BLaER1 treated with 17β-estradiol and CSF1 and Interleukin-3, amounts not matched to agents 10 nM and 100 nM (cell line): ENCODE measurements at regions not wholly inside any gene's neighbourhood (a gene's known extent, or its start where the extent isn't known, plus 50 kb on each side); places are given as distances from the start of the nearest gene placed in this dataset.
"Not testable (repeated sequence)": the region's sequence is repeated elsewhere in the genome, so short reads cannot be mapped to it uniquely, and the experiment has no call there.

Experiments used
- H3K27ac ChIP-seq, 11 experiments: shearing (Covaris generic); formaldehyde crosslinking; 2 replicates each; pipeline ENCODE4 v1.8.1; 2022
- H3K27me3 ChIP-seq, 11 experiments: shearing (Covaris generic); formaldehyde crosslinking; 2 replicates each; pipeline ENCODE4 v1.8.1; 2022
- H3K36me3 ChIP-seq, 11 experiments: shearing (Covaris generic); formaldehyde crosslinking; 2 replicates each; pipeline ENCODE4 v1.8.1; 2022
- H3K4me1 ChIP-seq, 10 experiments: shearing (Covaris generic); formaldehyde crosslinking; 2 replicates each; pipeline ENCODE4 v1.8.1; 2022
- H3K4me2 ChIP-seq, 11 experiments: shearing (Covaris generic); formaldehyde crosslinking; 2 replicates each; pipeline ENCODE4 v1.8.1; 2022
- H3K4me3 ChIP-seq, 10 experiments: shearing (Covaris generic); formaldehyde crosslinking; 2 replicates each; pipeline ENCODE4 v1.8.1; 2022
- H3K9ac ChIP-seq, 11 experiments: shearing (Covaris generic); formaldehyde crosslinking; 2 replicates each; pipeline ENCODE4 v1.8.1; 2022
- H3K9me3 ChIP-seq, 11 experiments: shearing (Covaris generic); formaldehyde crosslinking; replicated peaks in 1 of 11; 2 replicates each; pipeline ENCODE4 v1.8.1; 2022
- H4K20me1 ChIP-seq, 11 experiments: shearing (Covaris generic); formaldehyde crosslinking; 2 replicates each; pipeline ENCODE4 v1.8.1; 2022
- Cebpa-rat ChIP-seq, 11 experiments: shearing (Covaris generic); IDR thresholded peaks; 2 replicates each; pipeline ENCODE4 v1.8.1; 2022

GRCh38 chr2:61626827-61627226 lies 88.7 kb upstream of the XPO1 start:
- Histone ChIP-seq H3K4me1 (no peaks in the 10 kb centered on the region), H3K9me3 (no peaks in the 10 kb centered on the region), H4K20me1 (no peaks in the 10 kb centered on the region), H3K4me2 (no peak overlapping the region), H3K36me3 (no peaks in the 10 kb centered on the region), H3K9ac (no peak overlapping the region), H3K27ac (no peak overlapping the region), H3K4me3 (no peak overlapping the region), H3K27me3 (no peaks in the 10 kb centered on the region)
- TF ChIP-seq Cebpa-rat (IDR thresholded peaks at IDR 0.05), result no peak

- Histone ChIP-seq H3K4me1 (no peaks in the 10 kb centered on the region), H3K36me3 (no peaks in the 10 kb centered on the region), H4K20me1 (no peaks in the 10 kb centered on the region), H3K9me3 (no peaks in the 10 kb centered on the region), H3K4me3 (no peak overlapping the region), H3K4me2 (no peak overlapping the region), H3K27ac (no peak overlapping the region), H3K27me3 (no peaks in the 10 kb centered on the region), H3K9ac (no peak overlapping the region)
- TF ChIP-seq Cebpa-rat (IDR thresholded peaks at IDR 0.05), result no peak
These were observed 85.6 kb upstream of the XPO1 start for GRCh38 chr2:61623747-61624146.

DNA sequence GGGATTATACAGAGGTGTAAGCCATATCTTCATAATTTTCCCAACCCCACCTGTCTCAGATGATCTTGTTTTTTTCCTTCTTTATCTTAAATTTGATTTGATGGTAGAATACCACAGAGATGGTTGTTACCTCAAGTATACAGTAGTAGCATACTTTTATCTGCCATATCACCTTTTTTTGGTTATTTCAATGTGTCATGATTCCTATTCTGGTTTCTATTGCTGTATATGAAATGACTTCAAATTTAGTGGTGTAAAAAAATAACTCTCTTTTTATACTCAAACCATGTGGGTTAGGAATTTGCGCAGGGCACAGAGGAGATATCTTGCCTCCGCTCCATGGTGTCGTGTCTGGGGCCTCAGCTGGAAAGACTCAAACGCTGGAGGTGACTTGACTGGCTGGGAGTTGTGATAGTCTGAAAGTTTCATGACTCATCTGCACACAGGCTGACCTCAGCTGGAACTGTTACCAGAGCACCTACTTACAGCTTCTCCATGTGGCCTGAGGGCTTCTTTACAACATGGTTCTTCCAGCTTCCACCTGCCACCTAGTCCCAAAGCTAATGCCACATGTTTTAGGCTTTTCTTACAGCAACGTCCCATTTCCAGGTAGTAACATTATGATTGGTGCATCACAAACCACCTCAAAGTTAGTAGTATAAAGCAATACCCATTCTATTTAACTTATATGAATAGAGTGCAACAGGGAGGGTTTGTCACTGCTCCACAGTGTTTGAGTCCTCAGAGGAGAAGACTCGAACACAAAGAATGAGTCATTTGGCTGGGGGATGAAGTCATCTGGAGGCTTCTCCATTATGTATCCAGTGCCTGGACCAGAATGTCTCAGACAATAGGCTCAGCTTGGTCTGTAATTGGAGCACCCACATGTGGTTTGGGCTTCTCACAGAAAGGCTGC lies 82.3 kb upstream of the XPO1 start:
- TF ChIP-seq Cebpa-rat (IDR thresholded peaks at IDR 0.05), result no peak
- no peak overlapping the region for H3K9ac ChIP-seq
- H3K4me1 ChIP-seq, result no peaks in the 10 kb centered on the region
- no peaks in the 10 kb centered on the region for H3K36me3 ChIP-seq
- H3K4me2 ChIP-seq, result no peak overlapping the region
- H3K4me3 ChIP-seq, result no peak overlapping the region
- H3K27me3 ChIP-seq, result no peaks in the 10 kb centered on the region
- H3K9me3 ChIP-seq, result no peaks in the 10 kb centered on the region
- H3K27ac ChIP-seq, result no peak overlapping the region
- no peaks in the 10 kb centered on the region for H4K20me1 ChIP-seq

GRCh38 chr2:61619561-61619960 lies 81.4 kb upstream of the XPO1 start:
- Histone ChIP-seq H4K20me1 (no peaks in the 10 kb centered on the region), H3K27ac (no peak overlapping the region), H3K4me3 (no peak overlapping the region), H3K36me3 (no peaks in the 10 kb centered on the region), H3K27me3 (no peaks in the 10 kb centered on the region), H3K9me3 (no peaks in the 10 kb centered on the region), H3K9ac (no peak overlapping the region), H3K4me1 (no peaks in the 10 kb centered on the region), H3K4me2 (0 out of 22 replicates have a peak overlapping the region, but pooled peaks of 1 of the 11 experiments have one; percentile 3)
- TF ChIP-seq Cebpa-rat (IDR thresholded peaks at IDR 0.05), result no peak

DNA sequence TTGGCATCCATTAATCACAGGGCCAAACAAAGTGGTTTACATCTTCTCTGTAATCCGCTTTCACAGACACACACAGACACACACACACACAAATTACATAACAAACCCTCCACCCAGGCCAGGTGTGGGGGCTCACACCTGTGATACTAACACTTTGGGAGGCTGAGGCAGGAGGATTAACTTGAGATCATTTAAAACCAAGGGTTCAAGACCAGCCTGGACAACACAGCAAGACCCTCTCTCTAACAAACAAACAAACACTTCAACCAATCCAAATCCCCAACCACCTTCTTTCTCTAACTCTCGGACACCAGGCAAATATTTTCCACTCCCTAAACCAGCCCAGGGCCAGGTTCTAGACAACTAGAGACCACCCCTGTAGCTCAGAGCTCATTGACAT lies 79.5 kb upstream of the XPO1 start:
- Histone ChIP-seq H3K27ac (no peak overlapping the region), H3K4me2 (no peak overlapping the region), H3K27me3 (no peaks in the 10 kb centered on the region), H3K4me3 (no peak overlapping the region), H3K9me3 (no peaks in the 10 kb centered on the region), H3K36me3 (no peaks in the 10 kb centered on the region), H3K4me1 (no peaks in the 10 kb centered on the region), H4K20me1 (no peaks in the 10 kb centered on the region), H3K9ac (no peak overlapping the region)
- TF ChIP-seq Cebpa-rat (IDR thresholded peaks at IDR 0.05), result no peak

GRCh38 chr2:61605245-61605644 lies 67.1 kb upstream of the XPO1 start:
- no peak for TF ChIP-seq Cebpa-rat (IDR thresholded peaks at IDR 0.05)
- no peaks in the 10 kb centered on the region for H3K27me3 ChIP-seq
- no peak overlapping the region for H3K4me3 ChIP-seq
- H4K20me1 ChIP-seq, result no peaks in the 10 kb centered on the region
- no peaks in the 10 kb centered on the region for H3K4me1 ChIP-seq
- H3K4me2 ChIP-seq, result no peak overlapping the region
- H3K36me3 ChIP-seq, result no peaks in the 10 kb centered on the region
- H3K27ac ChIP-seq, result no peak overlapping the region
- no peak overlapping the region for H3K9ac ChIP-seq
- no peaks in the 10 kb centered on the region for H3K9me3 ChIP-seq

DNA sequence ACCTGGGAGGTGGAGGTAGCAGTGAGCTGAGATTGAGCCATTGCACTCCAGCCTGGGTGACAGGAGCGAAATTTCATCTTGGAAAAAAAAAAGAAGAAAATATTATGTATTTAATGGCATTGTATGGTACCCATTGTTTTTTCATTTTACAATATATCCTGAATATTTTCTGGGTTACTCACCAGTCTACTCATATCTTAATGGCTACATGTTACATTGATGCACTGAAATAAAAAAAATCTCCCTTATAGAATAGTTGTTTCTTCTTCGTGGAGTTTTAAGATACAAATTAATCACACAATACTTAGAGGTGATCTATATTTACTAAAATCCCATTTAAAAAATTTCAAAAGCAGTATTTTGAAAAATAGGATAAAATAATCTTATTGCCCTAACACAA lies 66.3 kb upstream of the XPO1 start:
- Histone ChIP-seq H3K4me1 (no peaks in the 10 kb centered on the region), H3K27me3 (no peaks in the 10 kb centered on the region)
- no peak for TF ChIP-seq Cebpa-rat (IDR thresholded peaks at IDR 0.05)

DNA sequence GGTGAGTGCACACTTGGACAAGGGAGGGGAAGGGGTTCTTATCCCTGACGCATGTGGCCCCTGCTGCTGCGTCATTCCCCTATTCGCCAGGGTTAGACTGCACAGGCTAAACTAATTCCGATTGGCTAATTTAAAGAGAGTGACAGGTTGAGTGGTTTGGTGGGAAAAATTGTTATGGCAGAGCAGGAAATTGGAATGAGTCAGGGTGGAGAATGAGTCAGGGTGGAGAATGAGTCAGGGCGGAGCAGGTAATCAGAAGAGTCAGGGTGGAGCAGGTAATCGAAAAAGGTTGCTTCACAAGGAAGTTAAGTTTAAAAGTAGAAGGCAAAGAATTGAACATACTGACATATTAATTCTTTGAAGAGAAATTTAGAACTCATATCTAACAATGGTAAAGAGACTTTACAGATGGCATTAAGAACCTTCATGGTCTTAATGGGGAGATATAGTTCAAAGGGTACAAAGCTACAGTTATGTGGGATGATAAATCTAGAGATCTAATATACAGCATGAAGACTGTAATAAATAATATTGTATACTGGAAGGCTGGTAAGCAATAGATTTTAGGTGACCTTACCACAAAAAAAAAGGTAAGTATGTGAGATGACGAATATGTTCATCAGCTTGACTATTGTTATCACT lies 60.5 kb upstream of the XPO1 start:
- not testable (repeated sequence) for H3K27me3 ChIP-seq, H3K27ac ChIP-seq, H3K36me3 ChIP-seq, H4K20me1 ChIP-seq, H3K4me3 ChIP-seq, H3K9me3 ChIP-seq, H3K9ac ChIP-seq, H3K4me1 ChIP-seq, H3K4me2 ChIP-seq

More for the DNA sequence above, 66.3 kb upstream of the XPO1 start:
- H3K9me3 ChIP-seq, result no peaks in the 10 kb centered on the region
- H3K9ac ChIP-seq, result no peak overlapping the region
- no peak overlapping the region for H3K27ac ChIP-seq
- no peaks in the 10 kb centered on the region for H4K20me1 ChIP-seq
- no peaks in the 10 kb centered on the region for H3K36me3 ChIP-seq
- H3K4me2 ChIP-seq, result no peak overlapping the region
- H3K4me3 ChIP-seq, result no peak overlapping the region

GRCh38 chr2:61597300-61598289 lies 59.4 kb upstream of the XPO1 start:
- Histone ChIP-seq H3K9me3 (peaks cover 11 to 17% (median 12%) of the 10 kb centered on the region in 11 experiments; a peak in 16 of 22 replicates), H4K20me1 (no peaks in the 10 kb centered on the region), H3K4me3 (no peak overlapping the region), H3K4me1 (no peaks in the 10 kb centered on the region), H3K9ac (no peak overlapping the region), H3K36me3 (no peaks in the 10 kb centered on the region), H3K4me2 (no peak overlapping the region), H3K27ac (no peak overlapping the region), H3K27me3 (no peaks in the 10 kb centered on the region)
- TF ChIP-seq Cebpa-rat (IDR thresholded peaks at IDR 0.05), result no peak

DNA sequence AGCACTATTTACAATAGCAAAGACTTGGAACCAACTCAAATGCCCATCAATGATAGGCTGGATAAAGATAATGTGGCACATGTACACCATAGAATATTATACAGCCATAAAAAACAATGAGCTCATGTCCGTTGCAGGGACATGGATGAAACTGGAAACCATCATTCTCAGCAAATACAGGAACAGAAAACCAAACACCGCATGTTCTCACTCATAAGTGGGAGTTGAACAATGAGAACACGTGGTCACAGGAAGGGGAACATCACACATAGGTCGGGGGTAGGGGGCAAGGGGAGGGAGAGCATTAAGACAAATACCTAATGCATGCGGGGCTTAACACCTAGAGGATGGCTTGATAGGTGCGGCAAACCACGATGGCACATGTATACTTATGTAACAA lies 56.0 kb upstream of the XPO1 start:
- H3K9ac ChIP-seq, H3K36me3 ChIP-seq: not testable (repeated sequence)

GRCh38 chr2:61593648-61594047 lies 55.5 kb upstream of the XPO1 start:
- not testable (repeated sequence) for H4K20me1 ChIP-seq, H3K27me3 ChIP-seq, H3K27ac ChIP-seq, H3K4me1 ChIP-seq, H3K9ac ChIP-seq, H3K36me3 ChIP-seq, H3K4me3 ChIP-seq, H3K4me2 ChIP-seq
- peaks cover 11 to 30% (median 14%) of the 10 kb centered on the region in 11 experiments; a peak in 16 of 22 replicates for H3K9me3 ChIP-seq

More for the DNA sequence above, 56.0 kb upstream of the XPO1 start:
- not testable (repeated sequence) for H3K27ac ChIP-seq, H3K4me3 ChIP-seq, H3K27me3 ChIP-seq, H3K4me1 ChIP-seq, H4K20me1 ChIP-seq, H3K4me2 ChIP-seq
- peaks cover 11 to 29% (median 14%) of the 10 kb centered on the region in 11 experiments; a peak in 16 of 22 replicates for H3K9me3 ChIP-seq
